ENCODE measurements at regions not wholly inside any gene's neighbourhood (a gene's known extent, or its start where the extent isn't known, plus 50 kb on each side); places are given as distances from the start of the nearest gene placed in this dataset.
A peak's percentile ranks its signal among the peaks of the same experiment; 100 is the strongest.
"Not testable (repeated sequence)": the region's sequence is repeated elsewhere in the genome, so short reads cannot be mapped to it uniquely, and the experiment has no call there.

DNA sequence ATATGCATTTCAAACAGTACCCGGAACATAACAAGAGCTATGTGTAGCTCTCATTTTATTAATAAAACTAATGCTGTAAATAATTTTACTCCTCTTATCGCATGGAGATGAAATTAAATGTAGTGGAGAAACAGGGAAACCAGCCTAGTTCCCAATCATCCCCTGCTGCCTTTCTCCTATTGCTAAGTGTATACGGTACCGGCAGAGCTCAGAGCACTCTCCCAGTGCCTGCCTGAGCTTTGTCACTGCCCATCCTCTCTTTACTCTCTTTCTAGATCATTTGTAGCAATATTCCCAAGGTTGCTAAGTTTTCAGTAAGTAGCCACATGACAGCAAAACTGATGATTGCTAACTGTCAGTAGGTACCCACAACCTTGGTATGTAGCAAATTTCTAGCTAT lies 85.5 kb upstream of the ZSWIM2 start:
- 87 to 92% (median 90%) methylated on average over 4 of the region's 4 CpGs for WGBS, 3 donors
- no peak overlapping the region for H3K27ac ChIP-seq (ENCODE audit: low read depth in 1 of 3, low read length in 2 of 3)
- FAIRE-seq: no peak

GRCh38 chr2:186927867-186928191 lies 78.9 kb upstream of the ZSWIM2 start:
- no peak for DNase-seq
- no peak overlapping the region for H3K4me3 ChIP-seq (ENCODE audit: low read depth in 1 of 3, low read length in 3 of 3)
- no peak for FAIRE-seq
- no peaks in the 10 kb centered on the region for H3K4me1 ChIP-seq (ENCODE audit: control insufficient read depth in 3 of 3, insufficient read depth in 2 of 3, low read depth in 1 of 3, low read length in 2 of 3)
- H3K27ac ChIP-seq (ENCODE audit: low read depth in 1 of 3, low read length in 2 of 3): no peak overlapping the region
- H3K36me3 ChIP-seq (ENCODE audit: control insufficient read depth in 3 of 3, insufficient read depth in 2 of 3, low read depth in 1 of 3, low read length in 3 of 3): no peaks in the 10 kb centered on the region
- no peaks in the 10 kb centered on the region for H3K9me3 ChIP-seq (ENCODE audit: control insufficient read depth in 2 of 2, insufficient read depth in 1 of 2, low read depth in 1 of 2, low read length in 1 of 2)
- H3K27me3 ChIP-seq (ENCODE audit: control insufficient read depth in 3 of 3, insufficient read depth in 3 of 3, low read length in 3 of 3): no peaks in the 10 kb centered on the region

More for the DNA sequence above, 85.5 kb upstream of the ZSWIM2 start:
- H3K9me3 ChIP-seq (ENCODE audit: control insufficient read depth in 2 of 2, insufficient read depth in 1 of 2, low read depth in 1 of 2, low read length in 1 of 2): no peaks in the 10 kb centered on the region
- H3K4me3 ChIP-seq (ENCODE audit: low read depth in 1 of 3, low read length in 3 of 3): no peak overlapping the region
- H3K36me3 ChIP-seq (ENCODE audit: control insufficient read depth in 3 of 3, insufficient read depth in 2 of 3, low read depth in 1 of 3, low read length in 3 of 3): no peaks in the 10 kb centered on the region
- DNase-seq: no peak
- no peaks in the 10 kb centered on the region for H3K4me1 ChIP-seq (ENCODE audit: control insufficient read depth in 3 of 3, insufficient read depth in 2 of 3, low read depth in 1 of 3, low read length in 2 of 3)
- no peaks in the 10 kb centered on the region for H3K27me3 ChIP-seq (ENCODE audit: control insufficient read depth in 3 of 3, insufficient read depth in 3 of 3, low read length in 3 of 3)

DNA sequence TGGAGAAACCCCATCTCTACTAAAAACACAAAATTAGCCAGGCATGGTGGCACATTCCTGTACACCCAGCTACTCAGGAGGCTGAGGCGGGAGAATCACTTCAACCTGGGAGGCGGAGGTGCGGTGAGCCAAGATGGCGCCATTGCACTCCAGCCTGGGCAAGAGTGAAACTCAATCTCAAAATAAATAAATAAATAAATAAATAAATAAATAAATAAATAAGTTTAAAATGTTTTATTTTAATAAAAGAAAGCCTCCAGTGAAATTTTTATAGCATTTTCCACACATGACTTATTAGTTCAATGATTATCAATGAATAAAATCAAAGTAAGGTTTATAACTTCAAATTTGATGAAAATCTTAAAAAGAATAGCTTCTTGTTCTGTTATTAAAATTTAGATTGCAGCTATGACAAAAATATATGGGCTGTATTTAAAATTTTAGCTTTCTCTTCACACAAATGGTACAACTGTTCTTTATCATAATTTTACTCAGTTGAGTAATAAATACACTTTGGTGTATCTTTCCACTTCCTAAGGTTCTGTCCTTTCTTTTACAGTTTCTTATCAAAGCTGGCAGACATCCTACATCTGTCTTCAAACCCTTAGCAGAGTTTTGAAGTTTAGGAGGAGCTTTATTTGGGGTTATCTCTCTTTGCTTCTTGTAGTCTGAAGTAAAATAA lies 78.4 kb upstream of the ZSWIM2 start:
- FAIRE-seq (no peak), DNase-seq (no peak)
- Histone ChIP-seq H3K4me1 (ENCODE audit: control insufficient read depth in 3 of 3, insufficient read depth in 2 of 3, low read depth in 1 of 3, low read length in 2 of 3) (no peaks in the 10 kb centered on the region), H3K4me3 (ENCODE audit: low read depth in 1 of 3, low read length in 3 of 3) (no peak overlapping the region), H3K27me3 (ENCODE audit: control insufficient read depth in 3 of 3, insufficient read depth in 3 of 3, low read length in 3 of 3) (no peaks in the 10 kb centered on the region), H3K9me3 (ENCODE audit: control insufficient read depth in 2 of 2, insufficient read depth in 1 of 2, low read depth in 1 of 2, low read length in 1 of 2) (no peaks in the 10 kb centered on the region), H3K36me3 (ENCODE audit: control insufficient read depth in 3 of 3, insufficient read depth in 2 of 3, low read depth in 1 of 3, low read length in 3 of 3) (no peaks in the 10 kb centered on the region), H3K27ac (ENCODE audit: low read depth in 1 of 3, low read length in 2 of 3) (no peak overlapping the region)
- WGBS, 3 donors: 96 to 99% (median 98%) methylated on average over 4 of the region's 4 CpGs

- H3K9me3 ChIP-seq (ENCODE audit: control insufficient read depth in 2 of 2, insufficient read depth in 1 of 2, low read depth in 1 of 2, low read length in 1 of 2): no peaks in the 10 kb centered on the region
- no peak for FAIRE-seq
- 31 to 50% (median 43%) methylated on average over 1 of the region's 1 CpG for WGBS, 3 donors
- no peak for DNase-seq
- no peak overlapping the region for H3K27ac ChIP-seq (ENCODE audit: low read depth in 1 of 3, low read length in 2 of 3)
- H3K4me1 ChIP-seq (ENCODE audit: control insufficient read depth in 3 of 3, insufficient read depth in 2 of 3, low read depth in 1 of 3, low read length in 2 of 3): no peaks in the 10 kb centered on the region
- H3K4me3 ChIP-seq (ENCODE audit: low read depth in 1 of 3, low read length in 3 of 3): no peak overlapping the region
- H3K27me3 ChIP-seq (ENCODE audit: control insufficient read depth in 3 of 3, insufficient read depth in 3 of 3, low read length in 3 of 3): no peaks in the 10 kb centered on the region
- no peaks in the 10 kb centered on the region for H3K36me3 ChIP-seq (ENCODE audit: control insufficient read depth in 3 of 3, insufficient read depth in 2 of 3, low read depth in 1 of 3, low read length in 3 of 3)
Measured at GRCh38 chr2:186925514-186925913, 76.5 kb upstream of the ZSWIM2 start.

DNA sequence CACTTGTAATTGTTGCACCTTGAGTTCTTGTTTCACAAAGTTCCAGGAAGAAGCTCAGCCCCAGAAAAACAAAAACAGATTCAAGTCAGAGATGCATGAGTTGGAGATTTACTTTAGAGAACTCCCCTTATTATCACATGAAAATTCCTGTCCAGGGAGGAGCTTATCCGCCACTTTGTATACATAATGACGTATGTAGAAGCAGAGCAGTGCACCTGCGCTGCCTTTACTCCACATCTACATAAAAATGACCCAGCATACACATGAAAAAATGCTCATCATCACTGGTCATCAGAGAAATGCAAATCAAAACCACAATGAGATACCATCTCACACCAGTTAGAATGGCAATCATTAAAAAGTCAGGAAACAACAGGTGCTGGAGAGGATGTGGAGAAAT lies 73.3 kb upstream of the ZSWIM2 start:
- WGBS, 3 donors: 78 to 92% (median 82%) methylated on average over 3 of the region's 3 CpGs
- not testable (repeated sequence) for H3K4me1 ChIP-seq (ENCODE audit: control insufficient read depth in 3 of 3, insufficient read depth in 2 of 3, low read depth in 1 of 3, low read length in 2 of 3); H3K4me3 ChIP-seq (ENCODE audit: low read depth in 1 of 3, low read length in 3 of 3); H3K27me3 ChIP-seq (ENCODE audit: control insufficient read depth in 3 of 3, insufficient read depth in 3 of 3, low read length in 3 of 3); H3K36me3 ChIP-seq (ENCODE audit: control insufficient read depth in 3 of 3, insufficient read depth in 2 of 3, low read depth in 1 of 3, low read length in 3 of 3); H3K9me3 ChIP-seq (ENCODE audit: control insufficient read depth in 2 of 2, insufficient read depth in 1 of 2, low read depth in 1 of 2, low read length in 1 of 2); DNase-seq; FAIRE-seq; H3K27ac ChIP-seq (ENCODE audit: low read depth in 1 of 3, low read length in 2 of 3)

DNA sequence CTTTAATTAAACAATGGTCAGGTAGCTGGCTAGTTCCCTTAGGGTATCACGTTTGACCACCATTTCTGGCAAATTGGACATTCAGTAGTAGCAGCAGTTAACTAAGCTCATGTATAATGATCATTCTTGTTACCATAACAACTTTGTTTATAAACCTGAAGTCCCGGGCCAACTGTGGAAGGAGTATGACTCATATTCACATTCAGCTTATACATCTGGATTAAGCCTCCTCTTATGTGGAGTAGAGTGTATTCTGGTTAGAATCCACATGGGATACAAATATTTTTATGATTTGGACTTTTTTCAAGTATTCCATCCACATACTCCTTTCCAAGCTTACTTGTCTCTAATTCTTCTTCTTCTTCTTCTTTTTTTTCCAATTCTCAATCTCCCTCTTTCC lies 70.3 kb upstream of the ZSWIM2 start:
- WGBS, 3 donors: 10 to 34% (median 19%) methylated on average over 2 of the region's 2 CpGs
- Histone ChIP-seq H3K27ac (ENCODE audit: low read depth in 1 of 3, low read length in 2 of 3) (no peak overlapping the region), H3K27me3 (ENCODE audit: control insufficient read depth in 3 of 3, insufficient read depth in 3 of 3, low read length in 3 of 3) (no peaks in the 10 kb centered on the region), H3K36me3 (ENCODE audit: control insufficient read depth in 3 of 3, insufficient read depth in 2 of 3, low read depth in 1 of 3, low read length in 3 of 3) (no peaks in the 10 kb centered on the region), H3K4me3 (ENCODE audit: low read depth in 1 of 3, low read length in 3 of 3) (no peak overlapping the region), H3K9me3 (ENCODE audit: control insufficient read depth in 2 of 2, insufficient read depth in 1 of 2, low read depth in 1 of 2, low read length in 1 of 2) (peaks cover 0 to 1% of the 10 kb centered on the region in 2 donors), H3K4me1 (ENCODE audit: control insufficient read depth in 3 of 3, insufficient read depth in 2 of 3, low read depth in 1 of 3, low read length in 2 of 3) (no peaks in the 10 kb centered on the region)
- DNase-seq: peak in 1 of 2 donors; percentile 13
- FAIRE-seq: no peak

DNA sequence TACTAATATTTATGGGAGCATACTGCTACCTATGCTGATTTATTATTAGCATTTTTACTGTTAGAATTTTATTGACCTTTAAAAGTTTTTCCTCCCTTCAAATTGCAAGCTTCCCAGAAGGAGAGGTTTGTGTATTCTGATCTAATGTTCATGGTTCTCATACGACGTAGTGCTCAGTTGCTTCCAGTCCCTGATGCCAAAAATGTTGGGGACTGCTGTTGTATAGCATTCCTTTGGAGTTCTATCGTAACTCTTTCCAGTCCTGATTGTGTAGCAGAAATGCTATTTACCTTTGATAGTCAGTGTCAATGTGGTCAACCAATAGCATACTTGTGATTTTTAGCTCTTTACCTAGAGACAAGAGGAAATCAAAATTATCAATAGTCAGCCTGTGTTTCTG lies 69.5 kb upstream of the ZSWIM2 start:
- WGBS, 3 donors: 48 to 73% (median 55%) methylated on average over 3 of the region's 3 CpGs
- DNase-seq: no peak
- no peaks in the 10 kb centered on the region for H3K4me1 ChIP-seq (ENCODE audit: control insufficient read depth in 3 of 3, insufficient read depth in 2 of 3, low read depth in 1 of 3, low read length in 2 of 3)
- FAIRE-seq: no peak
- H3K4me3 ChIP-seq (ENCODE audit: low read depth in 1 of 3, low read length in 3 of 3): no peak overlapping the region
- no peaks in the 10 kb centered on the region for H3K36me3 ChIP-seq (ENCODE audit: control insufficient read depth in 3 of 3, insufficient read depth in 2 of 3, low read depth in 1 of 3, low read length in 3 of 3)
- no peaks in the 10 kb centered on the region for H3K27me3 ChIP-seq (ENCODE audit: control insufficient read depth in 3 of 3, insufficient read depth in 3 of 3, low read length in 3 of 3)
- no peak overlapping the region for H3K27ac ChIP-seq (ENCODE audit: low read depth in 1 of 3, low read length in 2 of 3)
- peaks cover 0 to 1% of the 10 kb centered on the region in 2 donors for H3K9me3 ChIP-seq (ENCODE audit: control insufficient read depth in 2 of 2, insufficient read depth in 1 of 2, low read depth in 1 of 2, low read length in 1 of 2)

DNA sequence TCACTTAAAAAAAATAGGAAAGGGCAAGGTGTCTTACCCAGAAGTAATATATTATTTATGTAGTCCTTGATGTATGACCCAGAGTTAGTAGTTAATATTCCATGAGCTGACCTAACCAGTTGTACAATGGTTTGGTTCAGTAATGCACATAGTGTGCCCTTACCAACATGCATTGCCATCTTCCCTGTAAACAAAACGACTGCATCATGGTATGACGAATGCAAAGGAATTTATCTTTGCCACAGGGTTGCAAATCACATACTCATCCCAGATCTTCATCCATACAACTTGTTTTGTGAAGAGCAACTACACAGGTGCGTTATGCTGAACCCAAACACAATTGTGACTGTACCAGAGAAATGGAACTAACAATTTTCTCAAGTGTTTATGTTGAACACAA lies 68.9 kb upstream of the ZSWIM2 start:
- Histone ChIP-seq H3K9me3 (ENCODE audit: control insufficient read depth in 2 of 2, insufficient read depth in 1 of 2, low read depth in 1 of 2, low read length in 1 of 2) (peaks cover 0 to 1% of the 10 kb centered on the region in 2 donors), H3K27ac (ENCODE audit: low read depth in 1 of 3, low read length in 2 of 3) (no peak overlapping the region), H3K36me3 (ENCODE audit: control insufficient read depth in 3 of 3, insufficient read depth in 2 of 3, low read depth in 1 of 3, low read length in 3 of 3) (no peaks in the 10 kb centered on the region), H3K27me3 (ENCODE audit: control insufficient read depth in 3 of 3, insufficient read depth in 3 of 3, low read length in 3 of 3) (no peaks in the 10 kb centered on the region), H3K4me1 (ENCODE audit: control insufficient read depth in 3 of 3, insufficient read depth in 2 of 3, low read depth in 1 of 3, low read length in 2 of 3) (no peaks in the 10 kb centered on the region), H3K4me3 (ENCODE audit: low read depth in 1 of 3, low read length in 3 of 3) (no peak overlapping the region)
- no peak for DNase-seq
- WGBS, 3 donors: 70 to 79% (median 78%) methylated on average over 3 of the region's 3 CpGs
- FAIRE-seq: no peak

DNA sequence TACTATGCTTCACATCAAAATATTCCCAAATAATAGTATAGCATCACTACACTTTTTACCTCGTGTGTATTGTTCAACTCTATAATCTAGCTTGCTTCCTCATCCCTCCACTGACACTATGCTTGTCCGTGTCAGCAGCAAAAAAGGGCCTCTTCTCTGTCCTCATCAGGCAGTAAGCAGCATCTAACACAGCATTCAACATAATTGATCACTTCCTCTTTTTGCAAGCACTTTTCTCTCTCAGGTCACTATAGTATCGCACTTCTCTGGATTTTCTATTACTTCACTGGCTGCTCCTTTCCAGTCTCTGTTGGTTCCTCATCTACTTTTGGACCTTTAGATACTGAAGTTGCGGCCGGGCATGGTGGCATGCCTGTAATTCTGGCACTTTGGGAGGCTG lies 64.9 kb upstream of the ZSWIM2 start:
- no peak overlapping the region for H3K4me3 ChIP-seq (ENCODE audit: low read depth in 1 of 3, low read length in 3 of 3)
- no peaks in the 10 kb centered on the region for H3K36me3 ChIP-seq (ENCODE audit: control insufficient read depth in 3 of 3, insufficient read depth in 2 of 3, low read depth in 1 of 3, low read length in 3 of 3)
- FAIRE-seq: no peak
- no peak overlapping the region for H3K27ac ChIP-seq (ENCODE audit: low read depth in 1 of 3, low read length in 2 of 3)
- no peak for DNase-seq
- H3K27me3 ChIP-seq (ENCODE audit: control insufficient read depth in 3 of 3, insufficient read depth in 3 of 3, low read length in 3 of 3): no peaks in the 10 kb centered on the region
- H3K9me3 ChIP-seq (ENCODE audit: control insufficient read depth in 2 of 2, insufficient read depth in 1 of 2, low read depth in 1 of 2, low read length in 1 of 2): peaks cover 0 to 1% of the 10 kb centered on the region in 2 donors
- H3K4me1 ChIP-seq (ENCODE audit: control insufficient read depth in 3 of 3, insufficient read depth in 2 of 3, low read depth in 1 of 3, low read length in 2 of 3): no peaks in the 10 kb centered on the region
- 64 to 71% (median 65%) methylated on average over 5 of the region's 5 CpGs for WGBS, 3 donors

Data from small intestine (tissue), 7 donors.